H1 (cell line): ENCODE measurements at regions not wholly inside any gene's neighbourhood (a gene's known extent, or its start where the extent isn't known, plus 50 kb on each side); places are given as distances from the start of the nearest gene placed in this dataset.

Experiments
- CTCF ChIA-PET: fragments of 300-600 bp; sonication (Branson Sonifier 250); formaldehyde crosslinking; loops from one replicate; lab custom pipeline; 2021; ENCODE audit not compliant: partially characterized antibody; lab: Charles Lee
- POLR2A ChIA-PET: fragments of 300-600 bp; sonication (Branson Sonifier 250); formaldehyde crosslinking; loops from one replicate; lab custom pipeline; 2021; ENCODE audit warnings: inconsistent platforms; ENCODE audit not compliant: partially characterized antibody; lab: Charles Lee
- DNase-seq, 2 experiments: peaks; one replicate each; pipeline versions ENCODE4 v3.0.0 to v3.0.0-alpha.2; 2010 to 2022; ENCODE audit warnings: low spot score in 2 of 2, low read depth in 1 of 2, mixed read lengths in 1 of 2
- FAIRE-seq: peaks from 2 replicates; lab custom pipeline; 2011; peaks lifted over from hg19 to GRCh38; lab: Jason Lieb, UNC
- H2AFZ ChIP-seq: 2 replicates; pipeline ENCODE4 v1.8.1; 2012; ENCODE audit warnings: low read length, inconsistent platforms
- H2AK5ac ChIP-seq: 2 replicates; pipeline ENCODE4 v1.6.1; 2013; ENCODE audit warnings: low read depth, low read length
- H2BK120ac ChIP-seq: replicated peaks from 2 replicates; pipeline ENCODE3; 2013; ENCODE audit warnings: low read depth, low read length, inconsistent platforms
- H2BK12ac ChIP-seq: 2 replicates; pipeline ENCODE4 v1.6.1; 2013; ENCODE audit warnings: low read depth, low read length
- H2BK15ac ChIP-seq: 2 replicates; pipeline ENCODE4 v1.6.1; 2013; ENCODE audit warnings: low read length
- H2BK20ac ChIP-seq: 2 replicates; pipeline ENCODE4 v1.6.1; 2013; ENCODE audit warnings: low read length
- H2BK5ac ChIP-seq: 2 replicates; pipeline ENCODE4 v1.6.1; 2013; ENCODE audit warnings: low read depth, low read length
- H3K14ac ChIP-seq: 2 replicates; pipeline ENCODE4 v1.6.1; 2013; ENCODE audit warnings: inconsistent platforms; ENCODE audit not compliant: insufficient read length
- H3K18ac ChIP-seq: 2 replicates; pipeline ENCODE4 v1.6.1; 2013; ENCODE audit warnings: low read length; ENCODE audit errors: extremely low read depth
- H3K23ac ChIP-seq: 2 replicates; pipeline ENCODE4 v1.6.1; 2013; ENCODE audit warnings: inconsistent platforms; ENCODE audit not compliant: insufficient read length
- H3K23me2 ChIP-seq: 2 replicates; pipeline ENCODE4 v1.6.1; 2013; ENCODE audit warnings: low read depth, low read length
- H3K27ac ChIP-seq: 2 replicates; pipeline ENCODE4 v1.6.1; 2011; ENCODE audit warnings: low read depth, low read length, inconsistent platforms
- H3K27me3 ChIP-seq, 4 experiments: replicated peaks in 1 of 4; 1 replicate in 1 of 4; 2 replicates in 3 of 4; pipeline versions ENCODE4 v1.6.1 to v1.8.1; 2011 to 2013; ENCODE audit warnings: low read length in 3 of 4, mild to moderate bottlenecking in 3 of 4, inconsistent platforms in 2 of 4, mixed read lengths in 2 of 4, moderate library complexity in 1 of 4; ENCODE audit not compliant: control insufficient read depth in 3 of 4, insufficient read depth in 3 of 4; ENCODE audit errors: extremely low read depth in 1 of 4
- H3K36me3 ChIP-seq, 4 experiments: 2 replicates each; pipeline versions ENCODE4 v1.6.1 to v1.8.1; 2011 to 2013; ENCODE audit warnings: mild to moderate bottlenecking in 4 of 4, low read length in 3 of 4, moderate library complexity in 2 of 4, control low read depth in 1 of 4, inconsistent platforms in 1 of 4; ENCODE audit not compliant: insufficient read depth in 4 of 4, control insufficient read depth in 2 of 4
- H3K4ac ChIP-seq: replicated peaks from 2 replicates; pipeline ENCODE3; 2013; ENCODE audit warnings: low read length, low read depth, mixed read lengths, inconsistent platforms; ENCODE audit not compliant: insufficient read length
- H3K4me1 ChIP-seq, 4 experiments: replicated peaks in 1 of 4; 1 replicate in 1 of 4; 2 replicates in 3 of 4; pipeline versions ENCODE4 v1.6.1 to v1.8.1; 2011 to 2013; ENCODE audit warnings: low read length in 3 of 4, inconsistent platforms in 2 of 4, mixed read lengths in 1 of 4; ENCODE audit not compliant: insufficient read depth in 4 of 4, control insufficient read depth in 3 of 4
- H3K4me2 ChIP-seq, 2 experiments: 2 replicates each; pipeline versions ENCODE4 v1.6.1 to v1.8.1; 2011 to 2013; ENCODE audit warnings: low read depth in 2 of 2, low read length in 2 of 2, control low read depth in 1 of 2, inconsistent platforms in 1 of 2, mild to moderate bottlenecking in 1 of 2; ENCODE audit not compliant: insufficient read depth in 1 of 2
- H3K4me3 ChIP-seq, 4 experiments: fragments of 200-600, 300-600 bp in 1 of 4; sonication (generic), shearing (Covaris generic), sonication (Bioruptor Twin) in 1 of 4; 2 replicates each; pipeline versions ENCODE4 v1.5.1 to v1.8.1; 2011 to 2016; ENCODE audit warnings: low read length in 4 of 4, low read depth in 3 of 4, control low read depth in 2 of 4, inconsistent platforms in 2 of 4, mild to moderate bottlenecking in 2 of 4, mixed read lengths in 1 of 4, moderate library complexity in 1 of 4; ENCODE audit not compliant: insufficient read depth in 2 of 4; ENCODE audit errors: extremely low read depth in 1 of 4
- H3K56ac ChIP-seq: replicated peaks from 2 replicates; pipeline ENCODE3; 2013; ENCODE audit warnings: low read depth, mild to moderate bottlenecking, mixed read lengths, low read length, inconsistent platforms; ENCODE audit not compliant: insufficient read length
- H3K79me1 ChIP-seq: 2 replicates; pipeline ENCODE4 v1.6.1; 2013; ENCODE audit warnings: low read depth, low read length, control low read depth
- H3K79me2 ChIP-seq, 2 experiments: 2 replicates each; pipeline versions ENCODE4 v1.6.1 to v1.8.1; 2012 to 2013; ENCODE audit warnings: low read length in 2 of 2, mild to moderate bottlenecking in 2 of 2, inconsistent platforms in 1 of 2; ENCODE audit not compliant: insufficient read depth in 2 of 2, control insufficient read depth in 1 of 2
- H3K9ac ChIP-seq, 4 experiments: replicated peaks in 1 of 4; 1 replicate in 1 of 4; 2 replicates in 3 of 4; pipeline versions ENCODE4 v1.6.1 to v1.8.1; 2011 to 2013; ENCODE audit warnings: low read depth in 3 of 4, low read length in 3 of 4, control low read depth in 2 of 4, mild to moderate bottlenecking in 2 of 4, moderate library complexity in 2 of 4, inconsistent platforms in 1 of 4; ENCODE audit errors: extremely low read depth in 1 of 4
- H3K9me3 ChIP-seq, 2 experiments: 2 replicates each; pipeline versions ENCODE4 v1.6.1 to v1.8.1; 2012 to 2013; ENCODE audit warnings: mild to moderate bottlenecking in 2 of 2, moderate library complexity in 2 of 2, control low read depth in 1 of 2, inconsistent platforms in 1 of 2, low read depth in 1 of 2, low read length in 1 of 2, mixed read lengths in 1 of 2; ENCODE audit not compliant: insufficient read depth in 2 of 2
- H4K20me1 ChIP-seq, 2 experiments: replicated peaks in 1 of 2; 2 replicates each; pipeline versions ENCODE3 to v1.8.1; 2011 to 2013; ENCODE audit warnings: inconsistent platforms in 2 of 2, low read length in 2 of 2, mild to moderate bottlenecking in 1 of 2; ENCODE audit not compliant: insufficient read depth in 2 of 2, control insufficient read depth in 1 of 2
- H4K5ac ChIP-seq: 2 replicates; pipeline ENCODE4 v1.6.1; 2013; ENCODE audit warnings: low read length, low read depth, mixed read lengths, inconsistent platforms; ENCODE audit not compliant: insufficient read length
- H4K8ac ChIP-seq: 2 replicates; pipeline ENCODE4 v1.8.0; 2013; ENCODE audit warnings: mild to moderate bottlenecking, moderate library complexity, low read length, inconsistent platforms; ENCODE audit not compliant: insufficient read depth; ENCODE audit errors: extremely low read depth
- H4K91ac ChIP-seq: replicated peaks from 2 replicates; pipeline ENCODE3; 2013; ENCODE audit warnings: low read length, mixed read lengths, inconsistent platforms; ENCODE audit not compliant: insufficient read length
- ASH2L ChIP-seq: fragments of 200-600, 300-600 bp; sonication (generic); IDR thresholded peaks from one replicate; pipeline ENCODE4 v1.7.1; 2017; ENCODE audit warnings: low read length
- CBX8 ChIP-seq: fragments of 300-800, 300-1000 bp; sonication (generic); IDR thresholded peaks from 2 replicates; pipeline ENCODE4 v1.7.1; 2016; ENCODE audit warnings: low read depth, low read length, borderline replicate concordance
- CHD1 ChIP-seq: IDR thresholded peaks from 2 replicates; pipeline ENCODE4 v1.6.1; 2012; ENCODE audit warnings: low read depth, low read length, improper control_type of control experiment
- CTBP2 ChIP-seq: IDR thresholded peaks from 2 replicates; pipeline ENCODE4 v1.7.0; 2011; ENCODE audit warnings: borderline replicate concordance, mild to moderate bottlenecking, moderate library complexity, mixed read lengths, low read length; ENCODE audit not compliant: insufficient read depth, insufficient read length
- EGR1 ChIP-seq: IDR thresholded peaks from 2 replicates; pipeline ENCODE4 v1.6.1; 2011; ENCODE audit warnings: low read depth, low read length, borderline replicate concordance
- JUN ChIP-seq: IDR thresholded peaks from 2 replicates; pipeline ENCODE4 v1.6.1; 2011; ENCODE audit warnings: low read depth, mild to moderate bottlenecking, improper control_type of control experiment, low read length
- KDM1A ChIP-seq: fragments of 200-600, 300-600 bp; sonication (generic); IDR thresholded peaks from 2 replicates; pipeline ENCODE4 v1.7.1; 2016; ENCODE audit warnings: mild to moderate bottlenecking, low read length, borderline replicate concordance
- MAFK ChIP-seq: IDR thresholded peaks from 2 replicates; pipeline ENCODE4 v1.6.1; 2012; ENCODE audit warnings: low read depth, mild to moderate bottlenecking, improper control_type of control experiment, low read length
- POU5F1 ChIP-seq: IDR thresholded peaks from 2 replicates; pipeline ENCODE4 v1.6.1; 2011; ENCODE audit warnings: low read depth, mild to moderate bottlenecking, low read length, moderate library complexity
- RNF2 ChIP-seq: fragments of 200-900, 300-1000 bp; sonication (generic); IDR thresholded peaks from 2 replicates; pipeline ENCODE4 v1.7.1; 2016; ENCODE audit warnings: borderline replicate concordance, low read depth, mild to moderate bottlenecking, antibody characterized with exemption, low read length; ENCODE audit not compliant: poor library complexity, severe bottlenecking; ENCODE audit errors: missing control alignments
- SIRT6 ChIP-seq: IDR thresholded peaks from one replicate; pipeline ENCODE4 v1.7.1; 2012; ENCODE audit warnings: low read length, inconsistent platforms
- SIX5 ChIP-seq: IDR thresholded peaks from 2 replicates; pipeline ENCODE4 v1.6.1; 2011; ENCODE audit warnings: mild to moderate bottlenecking, low read depth, low read length
- SP4 ChIP-seq: IDR thresholded peaks from 2 replicates; pipeline ENCODE4 v1.6.1; 2012; ENCODE audit warnings: low read length, inconsistent platforms
- TBP ChIP-seq: IDR thresholded peaks from 2 replicates; pipeline ENCODE4 v1.6.1; 2011; ENCODE audit warnings: low read depth, low read length, improper control_type of control experiment
- TCF12 ChIP-seq: IDR thresholded peaks from 2 replicates; pipeline ENCODE4 v1.6.1; 2011; ENCODE audit warnings: low read depth, mild to moderate bottlenecking, low read length
- TEAD4 ChIP-seq: IDR thresholded peaks from 2 replicates; pipeline ENCODE4 v1.6.1; 2012; ENCODE audit warnings: low read depth, low read length, inconsistent platforms, mixed read lengths
- WGBS, 2 experiments: shearing (Covaris generic) in 1 of 2; methylation state at CpG; one replicate each; pipeline versions ENCODE4 v1.1.6 to v1.1.7; 2013 to 2015; ENCODE audit warnings: low lambda C conversion rate in 2 of 2, mixed read lengths in 2 of 2, inconsistent platforms in 1 of 2, low coverage in 1 of 2, missing lambda C conversion rate in 1 of 2; ENCODE audit not compliant: insufficient replicate concordance in 2 of 2, insufficient coverage in 1 of 2, insufficient read length in 1 of 2; ENCODE audit errors: extremely low coverage in 1 of 2, missing lambda C conversion rate in 1 of 2; 5-methylcytosine and 5-hydroxymethylcytosine counted together

DNA sequence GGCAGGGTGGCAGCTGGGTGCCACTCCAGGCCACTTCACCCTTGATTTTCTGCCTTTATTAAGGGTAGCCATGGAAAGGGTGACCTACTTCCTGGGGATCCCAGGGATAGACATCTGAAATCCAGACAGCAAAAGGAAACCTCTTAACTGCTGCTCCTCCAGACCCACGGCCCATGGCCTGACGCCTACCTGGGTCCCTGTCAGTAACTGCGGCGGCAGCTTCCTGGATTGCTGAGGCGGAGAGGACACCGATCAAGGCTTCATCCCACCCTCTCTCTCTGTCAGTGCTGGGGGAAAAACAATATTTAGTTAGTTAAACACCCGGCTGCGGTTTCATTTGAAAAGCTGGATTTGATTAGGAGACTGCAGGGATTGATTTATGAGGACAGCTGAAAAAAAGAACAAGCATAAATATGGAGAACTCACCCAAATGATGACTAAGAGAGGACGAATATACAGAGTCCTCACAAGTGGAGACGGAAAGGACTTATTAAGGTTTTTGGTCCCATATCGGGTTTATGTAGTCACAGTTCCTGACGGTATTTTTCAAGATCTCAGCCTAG is 158.7 kb upstream of the KLF4 start:
- 90% methylated on average over 12 of the region's 12 CpGs; no CpG with 5 or more reads in 1 of the 2 experiments for WGBS, 2 experiments
- FAIRE-seq (no peak), DNase-seq (no peak)
- no peak overlapping the region for H3K4me3 ChIP-seq
- H2BK15ac ChIP-seq = no peak overlapping the region
- no peak overlapping the region for H2BK5ac ChIP-seq
- no peaks in the 10 kb centered on the region for H3K9me3 ChIP-seq
- no peak overlapping the region for H3K18ac ChIP-seq
- no peak overlapping the region for H2BK12ac ChIP-seq
- H2BK120ac ChIP-seq = no peak overlapping the region
- H3K23ac ChIP-seq = no peak overlapping the region
- H2BK20ac ChIP-seq = no peak overlapping the region
- no peaks in the 10 kb centered on the region for H3K79me1 ChIP-seq
- no peaks in the 10 kb centered on the region for H3K79me2 ChIP-seq
- no peak overlapping the region for H4K5ac ChIP-seq
- H2AFZ ChIP-seq = no peak overlapping the region
- no peaks in the 10 kb centered on the region for H3K36me3 ChIP-seq
- no peaks in the 10 kb centered on the region for H3K23me2 ChIP-seq
- ChIA-PET CTCF (interaction anchor here (1.6 kb wide), 1 partner anchor 223 kb away, joined by 3 read pairs; no protein-coding TSS in a partner anchor), POLR2A (no interaction called here)
- H3K27me3 ChIP-seq = no peaks in the 10 kb centered on the region
- no peak overlapping the region for H2AK5ac ChIP-seq
- H3K4ac ChIP-seq = no peak overlapping the region
- no peak overlapping the region for H3K4me2 ChIP-seq
- no peak overlapping the region for H4K8ac ChIP-seq
- no peaks in the 10 kb centered on the region for H3K4me1 ChIP-seq
- no peak overlapping the region for H3K9ac ChIP-seq
- no peak overlapping the region for H3K14ac ChIP-seq
- no peak overlapping the region for H4K91ac ChIP-seq
- no peaks in the 10 kb centered on the region for H4K20me1 ChIP-seq
- no peak overlapping the region for H3K56ac ChIP-seq
- H3K27ac ChIP-seq = no peak overlapping the region
- no peak for TF ChIP-seq EGR1
- TF ChIP-seq SP4 = no peak
- no peak for TF ChIP-seq SIRT6
- TF ChIP-seq ASH2L = no peak
- TF ChIP-seq CBX8 = no peak
- TF ChIP-seq TBP = no peak
- no peak for TF ChIP-seq CHD1
- TF ChIP-seq SIX5 = no peak
- no peak for TF ChIP-seq TEAD4
- TF ChIP-seq JUN = no peak
- no peak for TF ChIP-seq MAFK
- no peak for TF ChIP-seq POU5F1
- TF ChIP-seq CTBP2 = no peak
- TF ChIP-seq TCF12 = no peak
- no peak for TF ChIP-seq RNF2
- TF ChIP-seq KDM1A = no peak
